ENCODE measurements at regions not wholly inside any gene's neighbourhood (a gene's known extent, or its start where the extent isn't known, plus 50 kb on each side); places are given as distances from the start of the nearest gene placed in this dataset.

GRCh38 chr18:46262856-46263255, 158.7 kb downstream of the HAUS1 start:
- Histone ChIP-seq H3K23ac (ENCODE audit: low read length) (peak overlapping the region; percentile 89), H3K4me2 (ENCODE audit: low read length) (no peak overlapping the region), H4K8ac (ENCODE audit: low read depth, low read length) (no peak overlapping the region), H3K4ac (ENCODE audit: low read depth, low read length) (no peak overlapping the region), H3K27me3 (ENCODE audit: insufficient read depth, low read length) (no peaks in the 10 kb centered on the region), H2AFZ (ENCODE audit: insufficient read depth, low read length, poor library complexity) (no peak overlapping the region), H3K9ac (ENCODE audit: low read length) (no peak overlapping the region), H4K91ac (ENCODE audit: low read depth, low read length) (peak overlapping the region; percentile 7), H3K18ac (ENCODE audit: low read length) (peak overlapping the region; percentile 8), H2AK5ac (ENCODE audit: low read length) (peak overlapping the region; percentile 2), H3K79me2 (ENCODE audit: control insufficient read depth, insufficient read depth, low read length, poor library complexity) (no peaks in the 10 kb centered on the region), H2BK5ac (ENCODE audit: low read depth, low read length, poor library complexity) (no peak overlapping the region), H3K4me3 (ENCODE audit: low read depth, low read length) (no peak overlapping the region), H3K14ac (ENCODE audit: low read length) (no peak overlapping the region), H3K79me1 (ENCODE audit: low read length) (peaks cover 8% of the 10 kb centered on the region), H2BK12ac (ENCODE audit: low read length) (peak overlapping the region; percentile 9), H4K12ac (ENCODE audit: low read depth, low read length) (no peak overlapping the region), H2BK120ac (ENCODE audit: insufficient read depth, low read length, poor library complexity) (no peak overlapping the region), H3K36me3 (ENCODE audit: control insufficient read depth in 1 of 2, insufficient read depth in 2 of 2, low read length in 2 of 2) (peaks cover 2% of the 10 kb centered on the region in 2 experiments), H3K9me3 (ENCODE audit: insufficient read depth, low read depth, low read length) (no peaks in the 10 kb centered on the region), H3K27ac (ENCODE audit: low read depth, low read length) (no peak overlapping the region), H3K4me1 (ENCODE audit: control insufficient read depth in 1 of 2, insufficient read depth in 2 of 2, low read length in 2 of 2) (peaks cover 6 to 17% of the 10 kb centered on the region in 2 experiments)
- WGBS (ENCODE audit: extremely low coverage, insufficient coverage, insufficient read length), result no CpG with 5 or more reads among the region's 4 CpGs
- peak in 1 of 2 donors; percentile 40 for DNase-seq

DNA sequence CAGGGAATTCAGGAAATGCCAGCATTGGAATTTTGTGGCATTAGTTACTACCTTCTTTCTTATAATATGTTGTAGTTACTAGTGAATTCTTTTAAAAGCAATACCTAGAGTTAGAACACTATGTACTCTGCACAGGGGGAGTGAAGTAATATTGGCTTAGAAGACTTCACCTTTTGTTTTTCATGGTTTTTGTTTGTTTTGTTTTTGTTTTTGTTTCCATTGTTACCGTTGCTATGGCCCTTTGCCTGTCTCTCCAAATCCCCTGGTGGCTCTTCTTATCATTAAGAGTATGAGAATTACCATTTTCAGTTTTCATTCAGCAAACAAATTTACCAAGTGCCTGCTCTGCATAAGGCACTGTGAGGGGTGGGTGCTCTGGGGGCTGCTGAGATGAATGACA, 160.1 kb downstream of the HAUS1 start:
- no peaks in the 10 kb centered on the region for H3K27me3 ChIP-seq (ENCODE audit: insufficient read depth, low read length)
- no peak overlapping the region for H2AFZ ChIP-seq (ENCODE audit: insufficient read depth, low read length, poor library complexity)
- WGBS (ENCODE audit: extremely low coverage, insufficient coverage, insufficient read length), result no CpG with 5 or more reads among the region's 1 CpG
- H2AK5ac ChIP-seq (ENCODE audit: low read length), result no peak overlapping the region
- H2BK12ac ChIP-seq (ENCODE audit: low read length), result no peak overlapping the region
- no peak overlapping the region for H3K27ac ChIP-seq (ENCODE audit: low read depth, low read length)
- H3K18ac ChIP-seq (ENCODE audit: low read length), result no peak overlapping the region
- no peak overlapping the region for H3K4me3 ChIP-seq (ENCODE audit: low read depth, low read length)
- H3K14ac ChIP-seq (ENCODE audit: low read length), result no peak overlapping the region
- DNase-seq, result peak; percentile 77 to 94
- no peak overlapping the region for H3K4me2 ChIP-seq (ENCODE audit: low read length)
- H3K79me1 ChIP-seq (ENCODE audit: low read length), result peaks cover 8% of the 10 kb centered on the region
- H4K91ac ChIP-seq (ENCODE audit: low read depth, low read length), result no peak overlapping the region
- no peak overlapping the region for H3K9ac ChIP-seq (ENCODE audit: low read length)
- no peaks in the 10 kb centered on the region for H3K9me3 ChIP-seq (ENCODE audit: insufficient read depth, low read depth, low read length)
- H2BK5ac ChIP-seq (ENCODE audit: low read depth, low read length, poor library complexity), result no peak overlapping the region
- H3K36me3 ChIP-seq (ENCODE audit: control insufficient read depth in 1 of 2, insufficient read depth in 2 of 2, low read length in 2 of 2), result peaks cover 2% of the 10 kb centered on the region in 2 experiments
- peaks cover 6 to 17% of the 10 kb centered on the region in 2 experiments for H3K4me1 ChIP-seq (ENCODE audit: control insufficient read depth in 1 of 2, insufficient read depth in 2 of 2, low read length in 2 of 2)
- no peak overlapping the region for H4K8ac ChIP-seq (ENCODE audit: low read depth, low read length)
- no peak overlapping the region for H3K4ac ChIP-seq (ENCODE audit: low read depth, low read length)
- no peak overlapping the region for H2BK120ac ChIP-seq (ENCODE audit: insufficient read depth, low read length, poor library complexity)
- H3K79me2 ChIP-seq (ENCODE audit: control insufficient read depth, insufficient read depth, low read length, poor library complexity), result no peaks in the 10 kb centered on the region
- H4K12ac ChIP-seq (ENCODE audit: low read depth, low read length), result no peak overlapping the region
- H3K23ac ChIP-seq (ENCODE audit: low read length), result no peak overlapping the region

GRCh38 chr18:46265196-46266156, 161.3 kb downstream of the HAUS1 start:
- H2BK120ac ChIP-seq (ENCODE audit: insufficient read depth, low read length, poor library complexity), result no peak overlapping the region
- peaks cover 4% of the 10 kb centered on the region for H3K79me1 ChIP-seq (ENCODE audit: low read length)
- H2AK5ac ChIP-seq (ENCODE audit: low read length), result no peak overlapping the region
- no peaks in the 10 kb centered on the region for H3K27me3 ChIP-seq (ENCODE audit: insufficient read depth, low read length)
- H3K4ac ChIP-seq (ENCODE audit: low read depth, low read length), result no peak overlapping the region
- peak in 1 of 2 donors; percentile 53 for DNase-seq
- H3K36me3 ChIP-seq (ENCODE audit: control insufficient read depth in 1 of 2, insufficient read depth in 2 of 2, low read length in 2 of 2), result peaks cover 2% of the 10 kb centered on the region in 2 experiments
- no peak overlapping the region for H2BK5ac ChIP-seq (ENCODE audit: low read depth, low read length, poor library complexity)
- no peak overlapping the region for H3K14ac ChIP-seq (ENCODE audit: low read length)
- no peak overlapping the region for H2AFZ ChIP-seq (ENCODE audit: insufficient read depth, low read length, poor library complexity)
- H3K4me2 ChIP-seq (ENCODE audit: low read length), result no peak overlapping the region
- H2BK12ac ChIP-seq (ENCODE audit: low read length), result peak overlapping the region; percentile 54
- H3K9me3 ChIP-seq (ENCODE audit: insufficient read depth, low read depth, low read length), result no peaks in the 10 kb centered on the region
- H3K4me1 ChIP-seq (ENCODE audit: control insufficient read depth in 1 of 2, insufficient read depth in 2 of 2, low read length in 2 of 2), result peaks cover 2 to 12% of the 10 kb centered on the region in 2 experiments
- no peak overlapping the region for H4K8ac ChIP-seq (ENCODE audit: low read depth, low read length)
- H4K12ac ChIP-seq (ENCODE audit: low read depth, low read length), result no peak overlapping the region
- H3K79me2 ChIP-seq (ENCODE audit: control insufficient read depth, insufficient read depth, low read length, poor library complexity), result no peaks in the 10 kb centered on the region
- H3K18ac ChIP-seq (ENCODE audit: low read length), result no peak overlapping the region
- no peak overlapping the region for H3K9ac ChIP-seq (ENCODE audit: low read length)
- H3K4me3 ChIP-seq (ENCODE audit: low read depth, low read length), result no peak overlapping the region
- H3K23ac ChIP-seq (ENCODE audit: low read length), result no peak overlapping the region
- no peak overlapping the region for H4K91ac ChIP-seq (ENCODE audit: low read depth, low read length)
- WGBS (ENCODE audit: extremely low coverage, insufficient coverage, insufficient read length), result no CpG with 5 or more reads among the region's 4 CpGs
- H3K27ac ChIP-seq (ENCODE audit: low read depth, low read length), result no peak overlapping the region

- Histone ChIP-seq H2BK12ac (ENCODE audit: low read length) (no peak overlapping the region), H4K91ac (ENCODE audit: low read depth, low read length) (no peak overlapping the region), H3K4ac (ENCODE audit: low read depth, low read length) (no peak overlapping the region), H3K18ac (ENCODE audit: low read length) (no peak overlapping the region), H4K8ac (ENCODE audit: low read depth, low read length) (no peak overlapping the region), H3K4me3 (ENCODE audit: low read depth, low read length) (no peak overlapping the region), H3K27ac (ENCODE audit: low read depth, low read length) (no peak overlapping the region), H3K79me2 (ENCODE audit: control insufficient read depth, insufficient read depth, low read length, poor library complexity) (no peaks in the 10 kb centered on the region), H3K4me1 (ENCODE audit: control insufficient read depth in 1 of 2, insufficient read depth in 2 of 2, low read length in 2 of 2) (peaks cover 2 to 12% of the 10 kb centered on the region in 2 experiments), H3K9me3 (ENCODE audit: insufficient read depth, low read depth, low read length) (no peaks in the 10 kb centered on the region), H4K12ac (ENCODE audit: low read depth, low read length) (no peak overlapping the region), H2BK120ac (ENCODE audit: insufficient read depth, low read length, poor library complexity) (no peak overlapping the region), H3K27me3 (ENCODE audit: insufficient read depth, low read length) (no peaks in the 10 kb centered on the region), H3K9ac (ENCODE audit: low read length) (no peak overlapping the region), H3K36me3 (ENCODE audit: control insufficient read depth in 1 of 2, insufficient read depth in 2 of 2, low read length in 2 of 2) (peaks cover 2% of the 10 kb centered on the region in 2 experiments), H3K14ac (ENCODE audit: low read length) (no peak overlapping the region), H3K79me1 (ENCODE audit: low read length) (peaks cover 2% of the 10 kb centered on the region), H3K4me2 (ENCODE audit: low read length) (no peak overlapping the region), H2BK5ac (ENCODE audit: low read depth, low read length, poor library complexity) (no peak overlapping the region), H3K23ac (ENCODE audit: low read length) (no peak overlapping the region), H2AK5ac (ENCODE audit: low read length) (no peak overlapping the region), H2AFZ (ENCODE audit: insufficient read depth, low read length, poor library complexity) (no peak overlapping the region)
- no CpG with 5 or more reads among the region's 3 CpGs for WGBS (ENCODE audit: extremely low coverage, insufficient coverage, insufficient read length)
- no peak for DNase-seq
Measured at GRCh38 chr18:46266473-46266872, 162.3 kb downstream of the HAUS1 start.
